MG63 (cell line): ENCODE measurements at regions not wholly inside any gene's neighbourhood (a gene's known extent, or its start where the extent isn't known, plus 50 kb on each side); places are given as distances from the start of the nearest gene placed in this dataset.

Experiments
- DNase-seq: peaks from one replicate; pipeline ENCODE4 v3.0.0-alpha.2; 2020
- H3K27me3 ChIP-seq: fragments of 250-450 bp; sonication (Bioruptor Pico); 2 replicates; pipeline ENCODE4 v1.5.1; 2020; ENCODE audit warnings: mild to moderate bottlenecking, moderate library complexity
- H3K36me3 ChIP-seq: fragments of 250-450 bp; sonication (Bioruptor Pico); 2 replicates; pipeline ENCODE4 v1.5.1; 2020; ENCODE audit warnings: mild to moderate bottlenecking, moderate library complexity
- H3K4me3 ChIP-seq: fragments of 250-450 bp; sonication (Bioruptor Pico); 2 replicates; pipeline ENCODE4 v1.5.1; 2020; ENCODE audit warnings: mild to moderate bottlenecking, moderate library complexity
- H3K9me3 ChIP-seq: fragments of 250-450 bp; sonication (Bioruptor Pico); 2 replicates; pipeline ENCODE4 v1.5.1; 2020; ENCODE audit warnings: mild to moderate bottlenecking, moderate library complexity

- Histone ChIP-seq H3K27me3 (no peaks in the 10 kb centered on the region), H3K4me3 (no peak overlapping the region), H3K9me3 (no peaks in the 10 kb centered on the region), H3K36me3 (no peaks in the 10 kb centered on the region)
- peak; percentile 12 for DNase-seq
Observed at GRCh38 chr6:6494677-6495076, 93.8 kb upstream of the LY86 start.

DNA sequence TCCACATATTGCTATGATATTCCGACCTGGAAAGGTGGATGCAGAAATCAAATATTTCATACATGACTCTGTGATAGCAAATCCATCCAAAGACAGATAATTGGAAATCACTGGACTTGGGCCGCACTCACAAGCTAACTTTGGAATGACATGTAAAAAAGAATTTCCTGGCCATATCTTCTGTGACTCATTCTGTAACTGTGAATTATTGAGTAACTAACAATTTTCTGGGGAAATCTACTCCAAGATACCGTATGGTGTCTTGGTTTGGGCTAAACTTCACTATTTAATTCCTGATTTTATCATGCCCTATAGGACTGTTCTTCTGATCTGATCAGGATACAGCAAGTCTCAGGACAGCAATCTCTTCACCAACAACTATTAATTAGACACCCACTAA is 92.7 kb upstream of the LY86 start:
- no peaks in the 10 kb centered on the region for H3K36me3 ChIP-seq
- DNase-seq: no peak

GRCh38 chr6:6497541-6497940 is 91.0 kb upstream of the LY86 start:
- no peaks in the 10 kb centered on the region for H3K27me3 ChIP-seq
- H3K9me3 ChIP-seq: no peaks in the 10 kb centered on the region
- H3K4me3 ChIP-seq: no peak overlapping the region
- no peaks in the 10 kb centered on the region for H3K36me3 ChIP-seq
- no peak for DNase-seq

More for the DNA sequence above, 92.7 kb upstream of the LY86 start:
- no peak overlapping the region for H3K4me3 ChIP-seq
- H3K27me3 ChIP-seq: no peaks in the 10 kb centered on the region
- no peaks in the 10 kb centered on the region for H3K9me3 ChIP-seq

DNA sequence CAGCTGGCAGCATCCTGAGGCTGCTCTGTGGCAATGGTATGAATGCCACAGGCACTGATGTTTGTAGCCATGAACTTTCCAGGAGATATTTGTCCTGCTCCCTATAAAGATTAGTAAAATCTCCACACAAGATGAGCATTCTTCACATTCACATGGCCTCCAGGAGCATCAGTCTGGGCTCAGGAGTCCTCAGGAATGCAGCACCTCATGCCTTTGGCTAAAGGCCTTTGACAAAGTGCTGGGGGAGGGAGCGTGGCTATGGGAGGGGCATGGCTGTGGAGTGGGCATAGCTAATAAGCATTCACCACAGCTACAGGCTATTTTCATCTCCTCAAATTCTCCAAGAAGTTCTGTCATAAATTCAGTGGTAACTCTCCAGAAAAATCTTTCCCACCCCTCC is 90.5 kb upstream of the LY86 start:
- Histone ChIP-seq H3K4me3 (no peak overlapping the region), H3K36me3 (no peaks in the 10 kb centered on the region), H3K27me3 (no peaks in the 10 kb centered on the region), H3K9me3 (no peaks in the 10 kb centered on the region)
- no peak for DNase-seq

DNA sequence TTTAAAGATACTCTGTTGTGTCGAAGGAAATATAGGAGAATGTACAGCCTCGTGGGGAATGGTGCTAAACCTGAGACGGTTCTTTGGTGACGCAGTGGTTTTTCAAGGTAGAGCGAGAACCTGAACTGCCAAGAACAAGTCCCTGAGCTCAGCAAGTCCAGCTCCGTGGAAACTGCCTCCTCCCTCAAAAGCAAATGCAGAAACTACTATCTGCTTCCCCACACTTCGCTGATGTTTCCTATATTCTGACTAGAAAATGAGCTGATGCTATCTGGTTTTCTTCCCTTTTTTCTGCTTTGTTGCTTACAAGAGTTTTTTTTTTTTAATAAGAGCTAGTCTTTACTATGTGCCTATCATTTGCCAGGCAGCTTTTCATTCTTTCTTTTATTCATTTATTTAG is 85.3 kb upstream of the LY86 start:
- H3K27me3 ChIP-seq: no peaks in the 10 kb centered on the region
- H3K36me3 ChIP-seq: no peaks in the 10 kb centered on the region
- no peaks in the 10 kb centered on the region for H3K9me3 ChIP-seq
- H3K4me3 ChIP-seq: no peak overlapping the region
- no peak for DNase-seq

GRCh38 chr6:6505111-6505510 is 83.4 kb upstream of the LY86 start:
- H3K9me3 ChIP-seq: no peaks in the 10 kb centered on the region
- DNase-seq: no peak
- H3K27me3 ChIP-seq: no peaks in the 10 kb centered on the region
- no peaks in the 10 kb centered on the region for H3K36me3 ChIP-seq
- no peak overlapping the region for H3K4me3 ChIP-seq

DNA sequence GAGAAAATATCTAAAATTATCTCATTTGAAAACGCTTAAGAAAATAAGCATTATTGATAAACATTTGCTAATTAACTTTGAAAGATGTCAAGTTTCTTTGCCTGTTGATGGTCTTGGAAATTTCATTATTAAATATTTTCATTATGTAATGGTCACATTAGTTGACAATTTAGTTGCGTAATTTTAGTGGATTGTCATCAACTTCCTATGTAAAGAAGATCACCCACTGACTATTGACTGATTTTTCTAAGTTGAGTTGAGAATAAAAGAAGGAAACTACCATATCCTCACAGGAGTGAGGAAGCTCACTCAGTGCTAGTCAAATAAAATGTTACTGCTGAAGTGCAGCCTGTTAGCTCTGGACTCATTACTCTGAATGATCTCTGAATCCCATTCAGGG is 79.9 kb upstream of the LY86 start:
- DNase-seq: no peak
- H3K36me3 ChIP-seq: no peaks in the 10 kb centered on the region
- no peaks in the 10 kb centered on the region for H3K27me3 ChIP-seq
- H3K4me3 ChIP-seq: no peak overlapping the region
- H3K9me3 ChIP-seq: no peaks in the 10 kb centered on the region

DNA sequence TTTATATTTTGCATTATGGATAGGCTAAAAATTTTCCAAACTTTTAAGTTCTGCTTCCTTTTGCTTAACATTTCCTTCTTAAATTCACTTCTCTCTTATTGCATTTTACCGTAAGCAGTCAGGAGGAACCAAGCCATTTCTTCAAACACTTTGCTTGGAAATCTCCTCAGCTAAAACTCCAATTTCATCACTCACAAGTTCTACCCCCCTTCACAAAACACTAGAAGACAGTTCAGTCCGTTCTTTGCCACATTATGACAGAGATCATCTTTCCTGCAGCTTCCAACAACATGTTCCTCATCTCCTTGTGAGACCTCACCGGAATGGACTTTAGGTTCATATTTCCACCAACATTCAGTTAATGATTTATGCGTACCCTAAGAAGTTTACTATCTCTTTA is 79.2 kb upstream of the LY86 start:
- Histone ChIP-seq H3K4me3 (no peak overlapping the region), H3K9me3 (no peaks in the 10 kb centered on the region), H3K36me3 (no peaks in the 10 kb centered on the region), H3K27me3 (no peaks in the 10 kb centered on the region)
- DNase-seq: no peak

GRCh38 chr6:6512711-6513110 is 75.8 kb upstream of the LY86 start:
- H3K36me3 ChIP-seq: no peaks in the 10 kb centered on the region
- H3K4me3 ChIP-seq: no peak overlapping the region
- no peak for DNase-seq
- no peaks in the 10 kb centered on the region for H3K27me3 ChIP-seq
- H3K9me3 ChIP-seq: no peaks in the 10 kb centered on the region

GRCh38 chr6:6515691-6516607 is 72.6 kb upstream of the LY86 start:
- Histone ChIP-seq H3K27me3 (no peaks in the 10 kb centered on the region), H3K36me3 (no peaks in the 10 kb centered on the region), H3K4me3 (no peak overlapping the region), H3K9me3 (no peaks in the 10 kb centered on the region)
- DNase-seq: no peak

DNA sequence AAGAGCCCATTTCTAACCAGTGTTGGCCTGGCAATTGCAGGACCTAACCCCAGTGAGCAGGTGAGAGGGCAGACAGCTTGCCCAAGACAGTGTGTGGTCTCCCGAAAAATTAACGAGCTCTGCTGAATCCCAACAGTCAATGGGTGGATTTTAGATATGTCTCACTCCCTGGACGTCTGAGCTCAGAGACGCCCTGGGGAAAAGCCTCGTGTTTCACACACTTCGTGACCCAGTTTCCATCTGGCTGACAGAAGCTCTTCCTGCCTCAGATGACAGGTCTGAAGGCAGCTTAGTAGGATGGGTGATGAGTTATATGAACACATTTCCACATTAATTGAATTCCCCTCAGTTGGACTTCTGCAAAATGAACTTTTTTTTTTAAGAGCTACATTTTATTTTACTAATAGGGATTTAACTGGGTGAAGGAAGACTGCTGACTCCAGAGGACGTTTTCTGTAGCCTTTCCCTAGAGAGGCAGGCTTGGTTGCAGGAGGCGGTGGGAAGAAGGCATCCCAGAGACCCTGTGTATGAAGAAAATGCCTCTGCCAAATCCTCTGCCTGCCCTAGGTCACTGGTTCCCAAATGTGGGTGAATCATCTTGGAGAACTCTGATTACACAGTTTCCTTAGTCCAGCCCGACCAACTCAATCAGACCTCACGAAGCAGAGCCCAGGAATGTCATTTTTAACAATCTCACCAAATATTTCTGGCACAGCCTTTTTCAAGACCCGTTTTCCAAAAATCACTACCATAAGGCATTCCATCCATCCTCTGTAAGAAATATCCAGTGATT is 71.7 kb upstream of the LY86 start:
- Histone ChIP-seq H3K9me3 (no peaks in the 10 kb centered on the region), H3K4me3 (no peak overlapping the region), H3K27me3 (no peaks in the 10 kb centered on the region), H3K36me3 (no peaks in the 10 kb centered on the region)
- no peak for DNase-seq

- DNase-seq: no peak
- Histone ChIP-seq H3K4me3 (no peak overlapping the region), H3K27me3 (no peaks in the 10 kb centered on the region), H3K9me3 (no peaks in the 10 kb centered on the region), H3K36me3 (no peaks in the 10 kb centered on the region)
Observed at GRCh38 chr6:6518631-6519427, 69.7 kb upstream of the LY86 start.

GRCh38 chr6:6521961-6522482 is 66.5 kb upstream of the LY86 start:
- Histone ChIP-seq H3K36me3 (no peaks in the 10 kb centered on the region), H3K4me3 (no peak overlapping the region), H3K9me3 (no peaks in the 10 kb centered on the region), H3K27me3 (no peaks in the 10 kb centered on the region)
- DNase-seq: no peak

DNA sequence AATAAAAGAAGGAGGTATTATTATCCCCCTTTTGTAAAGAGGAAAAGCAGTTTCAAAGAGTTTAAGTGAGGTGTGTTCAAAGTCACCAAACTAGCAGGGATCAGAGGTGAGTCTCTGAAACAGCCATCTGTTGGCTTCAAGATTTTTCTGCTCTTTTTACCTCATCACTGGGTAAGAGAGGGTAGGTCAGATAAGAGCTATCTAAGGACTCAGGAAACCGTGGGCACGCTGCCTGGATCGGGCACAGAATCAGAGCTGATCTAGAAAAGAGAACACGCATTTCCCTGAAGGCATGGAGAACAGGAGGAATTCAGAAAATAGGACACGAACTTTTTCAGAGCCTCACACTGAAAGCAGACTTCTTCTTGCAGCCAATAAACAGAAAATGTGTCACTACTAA is 65.8 kb upstream of the LY86 start:
- Histone ChIP-seq H3K27me3 (no peaks in the 10 kb centered on the region), H3K9me3 (no peaks in the 10 kb centered on the region), H3K4me3 (no peak overlapping the region), H3K36me3 (no peaks in the 10 kb centered on the region)
- DNase-seq: no peak

GRCh38 chr6:6524951-6525350 is 63.6 kb upstream of the LY86 start:
- no peaks in the 10 kb centered on the region for H3K36me3 ChIP-seq
- no peak for DNase-seq
- no peak overlapping the region for H3K4me3 ChIP-seq
- no peaks in the 10 kb centered on the region for H3K27me3 ChIP-seq
- H3K9me3 ChIP-seq: no peaks in the 10 kb centered on the region

GRCh38 chr6:6525933-6526332 is 62.6 kb upstream of the LY86 start:
- H3K4me3 ChIP-seq: no peak overlapping the region
- DNase-seq: no peak

DNA sequence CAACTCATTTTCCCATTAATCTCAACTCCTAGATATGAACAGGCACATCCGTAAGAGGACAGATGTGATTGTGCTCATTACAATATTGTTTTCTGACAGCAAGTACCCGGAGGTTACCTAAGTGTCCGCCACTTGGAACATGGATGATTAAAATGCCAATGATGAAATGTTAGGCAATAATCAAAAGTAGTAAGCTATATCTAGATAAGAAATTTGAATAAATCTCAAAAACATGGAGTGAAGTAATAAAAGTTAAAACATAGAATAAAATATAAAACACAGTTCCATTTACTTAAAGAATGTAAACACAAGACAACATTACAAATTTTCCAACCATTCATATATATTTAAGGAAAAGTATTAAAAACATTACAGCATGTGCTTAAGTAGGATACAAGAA is 59.2 kb upstream of the LY86 start:
- no peak overlapping the region for H3K4me3 ChIP-seq
- no peaks in the 10 kb centered on the region for H3K9me3 ChIP-seq
- H3K27me3 ChIP-seq: no peaks in the 10 kb centered on the region
- no peaks in the 10 kb centered on the region for H3K36me3 ChIP-seq
- no peak for DNase-seq

More at GRCh38 chr6:6525933-6526332, 62.6 kb upstream of the LY86 start:
- Histone ChIP-seq H3K27me3 (no peaks in the 10 kb centered on the region), H3K36me3 (no peaks in the 10 kb centered on the region), H3K9me3 (no peaks in the 10 kb centered on the region)
